ENCODE measurements at regions not wholly inside any gene's neighbourhood (a gene's known extent, or its start where the extent isn't known, plus 50 kb on each side); places are given as distances from the start of the nearest gene placed in this dataset.

GRCh38 chr12:93039062-93039461 lies 110.0 kb upstream of the EEA1 start (continued):
- TF ChIP-seq CTCF (conservative IDR thresholded peaks at IDR 0.05; ENCODE audit: low read depth in 2 of 2) (no peak), POLR2AphosphoS5 (IDR thresholded peaks at IDR 0.05; ENCODE audit: low read depth) (no peak), ZNF114 (CRISPR knock-in tag; IDR thresholded peaks at IDR 0.05) (no peak), EZH2 (IDR thresholded peaks at IDR 0.05; ENCODE audit: low read depth, unreplicated experiment) (no peak)

- no peaks in the 10 kb centered on the region; the same call in 1 of the 2 replicates for H3K4me1 ChIP-seq (ENCODE audit: insufficient read depth)
- no peaks in the 10 kb centered on the region for H4K20me1 ChIP-seq (replicated peaks; ENCODE audit: insufficient read depth)
- no peak overlapping the region for H2AFZ ChIP-seq
- Mint-ChIP-seq H3K9me3 (no peaks in the 10 kb centered on the region), H3K4me1 (no peaks in the 10 kb centered on the region; the same call in 1 of the 3 replicates), H3K36me3 (ENCODE audit: low read depth) (peaks cover 3% of the 10 kb centered on the region; the same call in 1 of the 3 replicates), H3K27me3 (ENCODE audit: insufficient read depth, low read depth, poor library complexity) (no peaks in the 10 kb centered on the region), H3K4me3 (no peak overlapping the region), H3K27ac (no peak overlapping the region)
- no peak for TF ChIP-seq CREB1 (CRISPR knock-in tag; IDR thresholded peaks at IDR 0.05; ENCODE audit: low read depth)
- TF ChIP-seq ZNF114 (CRISPR knock-in tag; IDR thresholded peaks at IDR 0.05) = no peak
- TF ChIP-seq ETS1 (IDR thresholded peaks at IDR 0.05) = no peak
- H3K27me3 ChIP-seq (ENCODE audit: insufficient read depth) = no peaks in the 10 kb centered on the region
- no peak overlapping the region for H3K27ac ChIP-seq (ENCODE audit: low read depth)
- ATAC-seq (no peak), DNase-seq (ENCODE audit: low spot score) (no peak)
- H3F3A ChIP-seq (replicated peaks; ENCODE audit: low read depth) = no peaks in the 10 kb centered on the region
- 0 out of 2 replicates have a peak, but pooled peaks cover 10% of the 10 kb centered on the region for H3K9me2 ChIP-seq (ENCODE audit: insufficient read depth)
- no peak overlapping the region for H3K4me3 ChIP-seq
- no peak overlapping the region for H3K4me2 ChIP-seq
- no peaks in the 10 kb centered on the region for H3K79me2 ChIP-seq (replicated peaks; ENCODE audit: insufficient read depth)
- H3K36me3 ChIP-seq (ENCODE audit: insufficient read depth) = no peaks in the 10 kb centered on the region
These were observed 110.8 kb upstream of the EEA1 start for GRCh38 chr12:93039930-93040329.

GRCh38 chr12:93040367-93040766 lies 111.3 kb upstream of the EEA1 start:
- ATAC-seq = no peak
- no peaks in the 10 kb centered on the region for H3K36me3 ChIP-seq (ENCODE audit: insufficient read depth)
- Mint-ChIP-seq H3K4me3 (no peak overlapping the region), H3K36me3 (ENCODE audit: low read depth) (peaks cover 3% of the 10 kb centered on the region; the same call in 1 of the 3 replicates), H3K27me3 (ENCODE audit: insufficient read depth, low read depth, poor library complexity) (no peaks in the 10 kb centered on the region), H3K9me3 (no peaks in the 10 kb centered on the region), H3K4me1 (no peaks in the 10 kb centered on the region; the same call in 1 of the 3 replicates), H3K27ac (no peak overlapping the region)
- no peaks in the 10 kb centered on the region for H3K79me2 ChIP-seq (replicated peaks; ENCODE audit: insufficient read depth)
- H3K27me3 ChIP-seq (ENCODE audit: insufficient read depth) = no peaks in the 10 kb centered on the region
- no peak overlapping the region for H2AFZ ChIP-seq
- DNase-seq (ENCODE audit: low spot score) = no peak
- H3K9me2 ChIP-seq (ENCODE audit: insufficient read depth) = 0 out of 2 replicates have a peak, but pooled peaks cover 5% of the 10 kb centered on the region
- no peak overlapping the region for H3K4me2 ChIP-seq
- no peak overlapping the region for H3K4me3 ChIP-seq
- H3K4me1 ChIP-seq (ENCODE audit: insufficient read depth) = no peaks in the 10 kb centered on the region; the same call in 1 of the 2 replicates
- no peak overlapping the region for H3K27ac ChIP-seq (ENCODE audit: low read depth)
- H4K20me1 ChIP-seq (replicated peaks; ENCODE audit: insufficient read depth) = no peaks in the 10 kb centered on the region
- no peak for TF ChIP-seq EZH2phosphoT487 (IDR thresholded peaks at IDR 0.05; ENCODE audit: unreplicated experiment)
- TF ChIP-seq STAT1 (IDR thresholded peaks at IDR 0.05; ENCODE audit: unreplicated experiment) = no peak
- H3F3A ChIP-seq (replicated peaks; ENCODE audit: low read depth) = no peaks in the 10 kb centered on the region
